ENCODE measurements at regions not wholly inside any gene's neighbourhood (a gene's known extent, or its start where the extent isn't known, plus 50 kb on each side); places are given as distances from the start of the nearest gene placed in this dataset.
"Not testable (repeated sequence)": the region's sequence is repeated elsewhere in the genome, so short reads cannot be mapped to it uniquely, and the experiment has no call there.

DNA sequence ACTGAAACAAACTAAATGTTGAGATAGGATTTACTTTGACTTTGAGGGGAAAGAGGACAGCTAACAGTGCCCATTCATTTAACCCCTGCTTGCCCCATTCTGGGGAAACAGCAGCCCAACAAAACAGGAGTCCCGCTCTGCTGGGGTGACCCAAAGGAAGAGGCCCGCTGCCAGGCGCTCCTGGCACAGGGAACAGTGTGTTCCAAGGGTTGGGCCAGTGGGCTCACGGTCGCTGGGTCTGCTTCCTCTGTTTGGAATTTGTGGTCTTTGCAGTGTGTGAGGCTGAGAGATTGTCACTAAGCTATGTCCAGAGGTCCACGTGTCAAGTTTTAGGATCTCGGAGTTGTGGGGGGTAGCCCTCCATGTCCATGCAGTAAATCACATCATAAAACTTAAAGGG is 250.4 kb upstream of the C2CD4B start:
- DNase-seq (ENCODE audit: low read depth in 1 of 2, low spot score in 1 of 2): no peak
- H3K27me3 ChIP-seq (ENCODE audit: insufficient read depth, poor library complexity, severe bottlenecking): no peaks in the 10 kb centered on the region
- no peak overlapping the region for H3K27ac ChIP-seq (replicated peaks)
- H3K4me3 ChIP-seq (replicated peaks; ENCODE audit: insufficient read depth, low read length): no peak overlapping the region
- TF ChIP-seq SPI1 (IDR thresholded peaks at IDR 0.05; ENCODE audit: borderline replicate concordance, low read depth) (no peak), POLR2AphosphoS5 (IDR thresholded peaks at IDR 0.05; ENCODE audit: low read depth) (no peak), GABPA (IDR thresholded peaks at IDR 0.05; ENCODE audit: low read depth) (no peak)
- TF ChIP-seq, protein P1, sequence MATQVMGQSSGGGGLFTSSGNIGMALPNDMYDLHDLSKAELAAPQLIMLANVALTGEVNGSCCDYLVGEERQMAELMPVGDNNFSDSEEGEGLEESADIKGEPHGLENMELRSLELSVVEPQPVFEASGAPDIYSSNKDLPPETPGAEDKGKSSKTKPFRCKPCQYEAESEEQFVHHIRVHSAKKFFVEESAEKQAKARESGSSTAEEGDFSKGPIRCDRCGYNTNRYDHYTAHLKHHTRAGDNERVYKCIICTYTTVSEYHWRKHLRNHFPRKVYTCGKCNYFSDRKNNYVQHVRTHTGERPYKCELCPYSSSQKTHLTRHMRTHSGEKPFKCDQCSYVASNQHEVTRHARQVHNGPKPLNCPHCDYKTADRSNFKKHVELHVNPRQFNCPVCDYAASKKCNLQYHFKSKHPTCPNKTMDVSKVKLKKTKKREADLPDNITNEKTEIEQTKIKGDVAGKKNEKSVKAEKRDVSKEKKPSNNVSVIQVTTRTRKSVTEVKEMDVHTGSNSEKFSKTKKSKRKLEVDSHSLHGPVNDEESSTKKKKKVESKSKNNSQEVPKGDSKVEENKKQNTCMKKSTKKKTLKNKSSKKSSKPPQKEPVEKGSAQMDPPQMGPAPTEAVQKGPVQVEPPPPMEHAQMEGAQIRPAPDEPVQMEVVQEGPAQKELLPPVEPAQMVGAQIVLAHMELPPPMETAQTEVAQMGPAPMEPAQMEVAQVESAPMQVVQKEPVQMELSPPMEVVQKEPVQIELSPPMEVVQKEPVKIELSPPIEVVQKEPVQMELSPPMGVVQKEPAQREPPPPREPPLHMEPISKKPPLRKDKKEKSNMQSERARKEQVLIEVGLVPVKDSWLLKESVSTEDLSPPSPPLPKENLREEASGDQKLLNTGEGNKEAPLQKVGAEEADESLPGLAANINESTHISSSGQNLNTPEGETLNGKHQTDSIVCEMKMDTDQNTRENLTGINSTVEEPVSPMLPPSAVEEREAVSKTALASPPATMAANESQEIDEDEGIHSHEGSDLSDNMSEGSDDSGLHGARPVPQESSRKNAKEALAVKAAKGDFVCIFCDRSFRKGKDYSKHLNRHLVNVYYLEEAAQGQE (IDR thresholded peaks at IDR 0.05; ENCODE audit: insufficient replicate concordance, low read depth): no peak
- TF ChIP-seq, protein P2, sequence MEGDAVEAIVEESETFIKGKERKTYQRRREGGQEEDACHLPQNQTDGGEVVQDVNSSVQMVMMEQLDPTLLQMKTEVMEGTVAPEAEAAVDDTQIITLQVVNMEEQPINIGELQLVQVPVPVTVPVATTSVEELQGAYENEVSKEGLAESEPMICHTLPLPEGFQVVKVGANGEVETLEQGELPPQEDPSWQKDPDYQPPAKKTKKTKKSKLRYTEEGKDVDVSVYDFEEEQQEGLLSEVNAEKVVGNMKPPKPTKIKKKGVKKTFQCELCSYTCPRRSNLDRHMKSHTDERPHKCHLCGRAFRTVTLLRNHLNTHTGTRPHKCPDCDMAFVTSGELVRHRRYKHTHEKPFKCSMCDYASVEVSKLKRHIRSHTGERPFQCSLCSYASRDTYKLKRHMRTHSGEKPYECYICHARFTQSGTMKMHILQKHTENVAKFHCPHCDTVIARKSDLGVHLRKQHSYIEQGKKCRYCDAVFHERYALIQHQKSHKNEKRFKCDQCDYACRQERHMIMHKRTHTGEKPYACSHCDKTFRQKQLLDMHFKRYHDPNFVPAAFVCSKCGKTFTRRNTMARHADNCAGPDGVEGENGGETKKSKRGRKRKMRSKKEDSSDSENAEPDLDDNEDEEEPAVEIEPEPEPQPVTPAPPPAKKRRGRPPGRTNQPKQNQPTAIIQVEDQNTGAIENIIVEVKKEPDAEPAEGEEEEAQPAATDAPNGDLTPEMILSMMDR (IDR thresholded peaks at IDR 0.05; ENCODE audit: insufficient read depth, low read length): no peak

DNA sequence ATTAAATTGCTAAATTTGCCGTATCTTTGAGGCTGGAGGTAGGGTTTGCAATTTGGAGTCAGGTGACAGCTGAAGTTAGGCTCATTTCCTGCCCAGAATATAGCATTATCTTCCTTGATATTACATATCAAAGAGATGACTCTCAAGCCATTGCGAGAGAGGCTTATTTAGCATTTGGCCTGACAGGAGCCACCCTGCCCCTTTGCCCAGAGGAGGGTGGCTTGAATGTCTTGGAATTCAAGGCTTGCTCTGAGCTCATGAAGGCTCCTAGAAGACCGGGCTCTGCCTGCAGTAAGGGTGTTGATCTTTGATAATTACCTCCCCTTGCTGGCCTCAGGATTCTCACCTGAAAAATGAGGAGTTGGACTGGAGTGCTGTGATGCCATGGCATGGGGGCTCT is 251.4 kb upstream of the C2CD4B start:
- TF ChIP-seq, protein P2 (IDR thresholded peaks at IDR 0.05; ENCODE audit: insufficient read depth, low read length): no peak
- TF ChIP-seq, protein P1 (IDR thresholded peaks at IDR 0.05; ENCODE audit: insufficient replicate concordance, low read depth): no peak
- no peak for TF ChIP-seq SPI1 (IDR thresholded peaks at IDR 0.05; ENCODE audit: borderline replicate concordance, low read depth)
- no peak for TF ChIP-seq GABPA (IDR thresholded peaks at IDR 0.05; ENCODE audit: low read depth)
- no peak for TF ChIP-seq POLR2AphosphoS5 (IDR thresholded peaks at IDR 0.05; ENCODE audit: low read depth)
- Histone ChIP-seq H3K27me3 (ENCODE audit: insufficient read depth, poor library complexity, severe bottlenecking) (no peaks in the 10 kb centered on the region), H3K4me3 (replicated peaks; ENCODE audit: insufficient read depth, low read length) (no peak overlapping the region), H3K27ac (replicated peaks) (no peak overlapping the region)
- DNase-seq (ENCODE audit: low read depth in 1 of 2, low spot score in 1 of 2): no peak

DNA sequence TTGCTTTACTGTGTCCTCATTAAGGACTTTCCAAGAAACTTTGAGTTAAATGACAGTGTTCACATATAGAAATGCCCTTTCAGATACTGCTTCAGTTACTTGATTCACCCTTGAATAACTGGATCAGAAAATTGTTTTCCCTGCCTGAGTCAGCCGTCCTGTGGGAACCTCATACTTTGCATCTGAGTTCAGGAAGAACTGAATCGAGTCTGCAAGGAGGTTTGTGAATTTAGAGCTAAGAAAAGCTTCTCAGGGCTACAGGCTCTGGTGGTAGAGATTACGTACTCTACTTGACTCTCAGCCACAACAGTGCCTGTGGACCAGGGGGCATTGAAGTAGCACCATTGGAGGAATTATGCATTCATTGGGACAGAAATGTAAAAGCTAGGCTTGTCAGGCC is 252.4 kb upstream of the C2CD4B start:
- Histone ChIP-seq H3K27ac (replicated peaks) (no peak overlapping the region), H3K4me3 (replicated peaks; ENCODE audit: insufficient read depth, low read length) (no peak overlapping the region), H3K27me3 (ENCODE audit: insufficient read depth, poor library complexity, severe bottlenecking) (no peaks in the 10 kb centered on the region)
- DNase-seq (ENCODE audit: low read depth in 1 of 2, low spot score in 1 of 2): no peak
- TF ChIP-seq GABPA (IDR thresholded peaks at IDR 0.05; ENCODE audit: low read depth) (no peak), POLR2AphosphoS5 (IDR thresholded peaks at IDR 0.05; ENCODE audit: low read depth) (no peak)
- TF ChIP-seq, protein P1 (IDR thresholded peaks at IDR 0.05; ENCODE audit: insufficient replicate concordance, low read depth): no peak
- TF ChIP-seq, protein P2 (IDR thresholded peaks at IDR 0.05; ENCODE audit: insufficient read depth, low read length): no peak

DNA sequence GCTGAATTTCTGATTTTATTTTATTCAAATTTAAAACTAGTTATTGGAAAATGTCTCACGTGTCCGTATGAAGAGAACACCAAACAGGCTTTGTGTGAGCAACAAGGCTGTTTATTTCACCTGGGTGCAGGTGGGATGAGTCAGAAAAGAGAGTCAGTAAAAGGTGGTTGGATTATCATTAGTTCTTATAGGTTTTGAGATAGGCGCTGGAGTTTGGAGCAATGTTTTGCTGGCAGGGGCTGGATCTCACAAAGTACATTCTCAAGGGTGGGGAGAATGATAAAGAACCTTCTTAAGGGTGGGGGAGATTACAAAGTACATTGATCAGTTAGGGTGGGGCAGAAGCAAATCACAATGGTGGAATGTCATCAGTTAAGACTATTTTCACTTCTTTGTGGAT is 253.4 kb upstream of the C2CD4B start:
- H3K27me3 ChIP-seq (ENCODE audit: insufficient read depth, poor library complexity, severe bottlenecking); H3K27ac ChIP-seq (replicated peaks); DNase-seq (ENCODE audit: low read depth in 1 of 2, low spot score in 1 of 2); H3K4me3 ChIP-seq (replicated peaks; ENCODE audit: insufficient read depth, low read length): not testable (repeated sequence)
